HG03432 (cell line): ENCODE measurements at regions not wholly inside any gene's neighbourhood (a gene's known extent, or its start where the extent isn't known, plus 50 kb on each side); places are given as distances from the start of the nearest gene placed in this dataset.

ENCODE experiments used
- ATAC-seq: cut with Tn5 transposase; IDR thresholded peaks from one replicate; pipeline ENCODE4 v1.9.1; 2021; ENCODE audit warnings: mild to moderate bottlenecking, moderate library complexity; ENCODE audit not compliant: unreplicated experiment

DNA sequence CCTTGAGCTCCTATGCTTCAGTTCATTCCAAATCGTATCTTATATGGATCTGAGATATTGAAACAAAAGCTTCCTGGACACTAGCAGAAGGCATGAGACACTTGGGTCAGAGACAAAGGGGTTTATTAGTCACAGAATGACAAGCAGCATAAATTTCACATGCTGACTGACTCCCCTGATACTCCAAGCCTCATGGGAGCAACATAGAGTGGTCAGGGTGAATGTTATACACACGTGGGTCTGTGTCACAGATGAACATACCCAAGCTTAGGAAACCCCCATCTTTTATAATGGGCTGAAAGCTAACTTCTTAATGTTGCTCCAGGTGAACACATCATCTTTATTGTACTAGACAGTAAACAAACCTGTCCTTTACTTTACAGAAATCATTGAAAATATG lies 599.9 kb upstream of the RGS18 start:
- ATAC-seq: peak; percentile 54

DNA sequence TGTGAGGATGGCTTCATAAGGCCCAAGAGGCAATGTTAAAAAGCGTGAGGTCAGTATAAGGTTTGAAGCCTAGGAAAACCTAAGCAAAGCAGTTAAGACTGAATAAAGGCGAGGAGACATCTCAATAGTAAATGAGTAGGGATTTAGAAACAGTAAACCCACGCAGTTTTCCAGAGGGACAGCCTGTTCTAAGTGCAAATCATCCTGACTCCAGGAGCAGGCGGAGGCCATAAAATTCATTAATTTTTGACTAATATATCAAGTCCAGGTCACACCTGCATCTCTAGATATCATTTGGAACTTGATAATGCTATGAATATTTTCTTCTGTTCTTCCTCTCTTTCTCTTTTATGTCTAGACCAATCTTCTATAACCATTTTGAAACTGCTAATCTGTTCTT lies 597.0 kb upstream of the RGS18 start:
- ATAC-seq: no peak

DNA sequence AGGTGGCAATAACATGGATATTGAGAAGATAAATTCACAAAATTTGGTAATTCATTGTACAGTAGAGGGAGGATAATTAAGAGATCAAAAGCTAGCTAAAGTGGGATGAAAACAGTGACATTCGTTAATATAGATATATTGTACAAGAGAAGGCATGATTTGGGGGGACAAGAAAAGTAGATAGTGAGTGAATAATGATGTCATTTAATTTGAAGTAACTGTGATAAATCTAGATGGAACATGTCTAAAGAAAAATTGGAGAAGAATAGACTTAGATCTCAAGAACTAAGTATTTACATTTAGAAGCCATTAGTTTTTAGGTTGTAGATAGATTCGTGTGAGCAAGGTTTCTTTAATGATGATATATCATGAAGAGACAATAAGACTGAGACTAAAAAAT lies 594.0 kb upstream of the RGS18 start:
- no peak for ATAC-seq

DNA sequence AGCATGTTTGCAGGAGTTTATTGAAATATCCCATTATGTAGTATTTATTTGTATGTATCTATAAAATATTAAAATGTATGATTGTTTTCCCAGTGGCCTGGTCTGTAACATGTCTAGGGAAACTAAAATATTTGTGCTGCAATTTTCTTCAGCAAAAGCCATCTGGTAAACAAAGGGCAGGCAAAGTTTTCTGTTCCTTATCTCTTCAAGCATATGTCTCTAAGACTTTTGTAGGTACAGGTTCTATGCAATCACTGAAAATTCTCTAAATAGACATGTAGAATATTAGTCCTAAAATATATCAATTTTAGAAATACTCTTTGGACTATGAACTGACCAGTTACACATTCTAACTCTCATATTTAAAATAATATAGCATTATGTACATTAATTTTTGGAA lies 585.8 kb upstream of the RGS18 start:
- ATAC-seq: no peak

DNA sequence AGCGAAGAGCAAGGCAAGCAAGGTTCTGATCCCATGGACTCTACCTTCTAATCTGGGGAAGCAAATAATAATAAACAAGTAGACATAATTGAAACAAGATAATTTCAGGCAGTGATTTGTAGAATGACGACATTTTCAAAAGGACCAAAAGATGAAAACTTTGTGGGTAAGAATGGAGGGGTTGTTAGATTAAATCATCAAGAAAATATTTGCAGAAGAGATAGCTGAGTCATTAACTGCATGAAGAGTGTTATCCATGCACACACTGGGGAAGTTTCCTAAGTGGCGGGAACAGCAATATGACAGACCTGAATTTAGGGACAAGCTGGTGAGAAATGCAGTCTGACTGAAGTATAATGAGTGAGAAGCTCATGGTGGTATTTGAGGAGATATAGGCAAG lies 583.1 kb upstream of the RGS18 start:
- ATAC-seq: no peak

DNA sequence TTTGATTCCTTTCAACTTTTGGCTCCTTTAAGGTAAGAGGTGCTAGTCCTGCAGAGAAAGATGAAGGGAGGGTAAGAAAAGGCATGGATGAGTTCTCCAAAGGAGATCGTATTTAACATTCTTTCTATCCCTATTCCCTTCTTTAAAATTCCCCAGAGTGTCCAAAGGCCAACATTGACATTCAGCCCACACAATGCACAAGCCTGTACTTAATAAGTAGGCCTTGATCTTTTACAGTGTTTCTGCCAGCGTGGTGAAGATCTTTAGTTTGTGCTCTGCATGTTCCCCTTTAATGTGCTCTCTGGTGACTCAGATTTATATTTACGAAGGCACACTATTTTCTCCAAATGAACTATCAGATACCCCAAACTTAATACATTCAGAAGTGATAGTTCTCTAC lies 582.5 kb upstream of the RGS18 start:
- no peak for ATAC-seq

DNA sequence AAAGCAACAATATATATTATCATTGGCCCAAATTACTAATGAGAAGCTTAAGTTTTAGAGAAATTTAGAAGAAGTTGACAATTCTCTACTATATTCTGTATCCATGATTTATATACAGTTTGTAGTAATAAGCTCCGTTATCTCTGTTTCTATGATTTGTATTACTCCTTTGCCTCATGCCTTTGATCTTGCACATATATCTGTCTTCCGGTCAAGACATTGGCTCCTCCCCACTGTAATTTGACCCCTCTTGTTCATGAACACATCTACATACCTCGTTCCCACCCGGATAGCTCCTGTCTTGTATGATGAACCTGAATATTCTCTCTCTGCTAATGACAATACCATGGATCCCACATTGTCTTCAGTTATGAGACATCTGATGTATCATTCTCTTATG lies 581.0 kb upstream of the RGS18 start:
- no peak for ATAC-seq

DNA sequence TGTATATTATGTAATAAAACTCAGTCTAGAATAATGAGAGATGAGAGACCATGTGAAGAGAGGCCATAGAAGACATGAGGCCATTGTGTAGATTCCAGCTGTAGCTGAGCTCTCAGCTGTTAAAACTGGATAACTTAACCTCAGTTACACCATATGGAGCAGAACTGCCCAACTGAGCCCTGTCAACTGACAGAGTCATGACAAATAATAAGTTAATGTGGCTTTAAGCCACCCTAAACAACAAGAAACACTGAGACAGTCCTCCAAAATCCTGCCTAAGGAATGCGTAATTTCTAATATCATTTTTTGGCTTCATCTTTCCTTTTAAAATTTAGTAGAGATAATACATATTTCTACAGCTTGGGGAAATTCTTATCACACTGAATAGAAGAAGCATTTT lies 580.0 kb upstream of the RGS18 start:
- no peak for ATAC-seq

DNA sequence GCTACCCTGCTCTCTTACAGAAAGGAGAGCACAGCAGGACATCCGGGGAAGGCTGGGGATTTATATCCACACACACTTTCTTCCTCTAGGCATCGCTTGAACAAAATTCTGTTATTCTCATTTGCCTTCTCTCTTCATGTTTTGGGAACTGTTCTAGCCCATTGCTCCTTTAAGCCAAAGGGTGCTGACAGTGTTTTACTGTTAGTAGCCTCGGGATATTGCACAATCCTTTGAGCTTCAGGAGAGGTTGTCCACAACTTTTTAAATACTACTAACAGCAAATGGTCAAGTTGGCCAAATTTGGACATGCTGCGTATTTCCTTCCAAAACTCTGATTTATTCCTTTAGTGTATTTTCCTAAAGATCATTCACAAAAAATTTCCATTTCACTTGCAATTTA lies 579.2 kb upstream of the RGS18 start:
- ATAC-seq: no peak

DNA sequence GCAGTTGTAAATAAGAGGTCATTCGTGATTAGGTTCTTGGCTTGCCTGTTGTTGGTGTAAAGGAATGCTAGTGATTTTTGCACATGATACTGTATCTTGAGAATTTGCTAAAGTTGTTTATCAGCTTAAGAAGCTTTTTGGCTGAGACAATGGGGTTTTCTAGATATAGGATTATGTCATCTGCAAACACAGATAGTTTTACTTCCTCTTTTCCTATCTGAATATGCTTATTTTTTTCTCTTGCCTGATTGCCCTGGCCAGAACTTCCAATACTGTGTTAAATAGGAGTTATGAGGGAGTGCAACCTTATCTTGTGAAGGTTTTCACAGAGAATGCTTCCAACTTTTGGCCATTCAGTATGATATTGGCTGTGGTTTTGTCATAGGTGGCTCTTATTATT lies 576.1 kb upstream of the RGS18 start:
- peak; percentile 90 for ATAC-seq

DNA sequence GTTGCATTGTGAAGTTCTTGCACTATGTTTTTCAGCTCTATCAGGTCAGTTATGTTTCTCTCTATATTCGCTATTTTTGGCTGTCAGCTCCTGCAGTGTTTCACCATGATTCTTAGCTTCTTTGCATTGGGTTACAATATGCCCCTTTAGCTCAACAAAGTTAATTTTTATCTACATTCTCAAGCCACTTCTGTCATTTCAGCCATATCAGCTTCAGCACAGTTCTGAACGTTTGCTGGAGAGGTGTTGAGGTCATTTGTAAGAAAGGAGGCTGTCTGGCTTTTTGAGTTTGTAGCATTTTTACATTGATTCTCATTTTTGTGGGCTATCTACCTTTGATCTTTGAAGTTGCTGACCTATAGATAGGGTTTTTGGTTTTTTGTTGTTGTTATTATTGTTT lies 573.2 kb upstream of the RGS18 start:
- ATAC-seq: no peak

DNA sequence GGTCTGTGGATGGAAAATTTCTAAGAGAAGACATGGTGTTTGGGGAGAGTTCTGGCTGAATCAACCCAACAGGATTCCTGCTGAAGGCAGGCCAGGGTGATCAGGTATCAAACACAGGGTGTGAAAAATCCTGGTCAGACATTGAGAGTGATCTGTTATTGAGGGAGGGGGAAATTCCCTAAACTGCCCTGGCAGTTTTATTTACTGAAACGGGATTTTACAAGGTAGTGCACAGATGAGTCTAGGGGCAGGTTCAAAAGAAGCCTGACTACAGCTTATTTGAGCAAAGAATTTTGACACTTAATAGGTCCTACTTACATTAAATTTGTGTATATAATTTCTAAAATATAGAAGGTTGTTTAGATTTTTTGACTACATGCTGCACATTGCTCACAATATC lies 569.4 kb upstream of the RGS18 start:
- no peak for ATAC-seq

DNA sequence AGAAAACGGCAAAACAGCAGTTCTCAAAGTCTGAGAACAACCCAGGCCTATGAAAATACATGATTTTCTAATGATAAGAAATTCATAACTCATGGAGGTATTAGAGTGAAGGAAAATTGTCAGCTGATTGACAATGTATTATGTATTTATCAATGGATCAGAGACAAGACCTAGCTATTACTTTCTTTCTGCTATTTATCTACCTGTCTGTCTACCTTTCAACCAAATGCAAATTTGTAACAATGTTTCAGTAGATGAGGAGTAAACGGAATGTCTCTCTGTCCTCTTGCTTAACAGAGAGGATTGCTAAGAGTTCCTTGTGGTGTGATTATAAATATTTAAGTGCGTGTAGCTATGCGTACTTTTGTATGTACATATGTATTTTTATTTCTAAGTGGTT lies 568.7 kb upstream of the RGS18 start:
- ATAC-seq: no peak

DNA sequence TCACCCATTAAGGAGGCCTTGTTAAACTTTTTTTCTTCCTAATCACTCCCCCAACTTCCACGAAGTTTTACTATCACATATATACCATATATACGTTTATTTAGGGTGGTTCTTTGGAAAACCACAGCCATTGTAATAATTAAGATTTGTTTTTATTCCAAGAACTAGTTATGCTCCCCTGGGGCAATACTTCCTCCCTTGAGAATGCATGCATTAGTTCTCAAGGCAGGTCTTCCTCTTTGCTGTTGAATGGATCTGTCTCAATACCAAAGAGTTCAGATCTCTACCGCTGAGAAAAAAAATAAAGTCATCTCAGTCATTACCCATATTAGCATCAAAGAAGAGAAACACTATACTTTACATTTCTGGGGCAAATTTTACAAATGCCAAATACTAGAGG lies 567.7 kb upstream of the RGS18 start:
- no peak for ATAC-seq

DNA sequence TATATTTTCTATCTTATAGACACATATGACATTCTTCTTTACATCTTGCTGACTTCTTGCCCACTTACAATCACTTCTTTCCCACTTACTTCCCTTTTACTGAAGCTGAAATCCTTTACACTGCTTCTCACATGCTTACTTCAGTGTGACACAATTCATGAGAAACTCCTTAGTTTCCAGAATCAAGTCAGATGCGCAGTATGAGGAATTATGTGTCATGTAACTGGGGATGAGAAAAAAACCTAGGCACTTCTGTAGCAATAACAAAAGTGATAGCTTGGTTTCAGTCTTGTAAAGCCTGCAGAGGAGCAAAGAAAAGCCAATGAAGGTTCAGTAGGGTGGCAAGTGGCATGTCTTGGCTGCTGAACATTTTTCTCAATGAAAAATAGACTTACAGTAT lies 566.2 kb upstream of the RGS18 start:
- ATAC-seq: peak; percentile 56

DNA sequence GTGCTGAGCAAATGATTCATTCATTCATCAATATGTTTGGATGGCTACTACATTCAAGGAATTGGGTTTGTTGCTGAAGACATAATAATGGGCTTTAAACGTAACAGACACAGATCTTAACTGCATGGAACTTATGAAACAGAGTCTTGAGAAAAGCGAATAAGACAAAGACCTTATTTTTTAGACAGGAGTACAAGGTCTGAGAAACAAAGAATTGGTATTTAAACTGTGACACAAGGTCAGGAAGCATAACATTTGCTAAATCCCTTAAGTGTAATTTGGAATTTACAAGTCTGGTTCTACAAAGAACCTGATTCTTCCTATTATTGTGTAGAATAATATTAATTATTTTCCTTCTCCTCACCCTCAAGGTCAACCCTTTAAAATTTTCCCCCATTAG lies 565.4 kb upstream of the RGS18 start:
- no peak for ATAC-seq

DNA sequence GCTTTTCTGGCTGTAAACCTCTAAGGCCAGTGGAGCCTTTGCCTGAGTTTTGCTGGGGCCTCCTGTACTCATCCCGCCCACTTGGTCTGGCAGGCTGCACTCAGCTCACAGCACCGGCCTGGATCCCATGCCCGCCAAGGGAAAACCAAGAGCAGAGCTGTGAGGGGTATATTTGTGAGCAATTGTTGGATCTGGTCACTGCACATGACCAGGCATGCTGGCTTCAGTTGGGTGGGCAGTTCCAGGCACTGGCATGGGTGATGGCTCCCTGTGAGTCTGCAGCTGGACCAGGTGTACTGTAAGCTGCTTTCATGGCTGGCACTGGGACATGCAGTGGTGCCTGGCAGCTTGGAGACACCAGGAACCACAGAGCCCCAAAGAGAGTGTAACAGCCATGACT lies 563.1 kb upstream of the RGS18 start:
- ATAC-seq: no peak

DNA sequence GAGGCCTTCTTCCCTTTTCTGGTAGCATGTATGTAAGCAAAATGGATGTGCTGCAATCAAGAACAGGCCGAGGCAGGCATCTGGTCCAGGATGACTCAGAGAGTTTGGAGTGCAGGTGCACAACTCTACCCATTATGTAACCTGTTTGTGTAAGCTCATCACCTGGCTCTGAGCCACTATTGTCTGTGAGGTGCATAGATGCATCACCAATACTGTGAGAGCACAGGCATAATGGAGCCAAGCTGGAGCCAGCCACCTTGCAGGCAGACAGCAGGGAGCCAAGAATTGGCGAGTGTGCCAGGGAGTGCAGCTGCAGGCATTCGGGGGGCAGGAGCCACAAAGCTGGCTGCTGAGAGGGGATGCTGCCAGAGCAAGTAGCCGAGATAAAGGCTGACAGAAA lies 549.9 kb upstream of the RGS18 start:
- no peak for ATAC-seq

DNA sequence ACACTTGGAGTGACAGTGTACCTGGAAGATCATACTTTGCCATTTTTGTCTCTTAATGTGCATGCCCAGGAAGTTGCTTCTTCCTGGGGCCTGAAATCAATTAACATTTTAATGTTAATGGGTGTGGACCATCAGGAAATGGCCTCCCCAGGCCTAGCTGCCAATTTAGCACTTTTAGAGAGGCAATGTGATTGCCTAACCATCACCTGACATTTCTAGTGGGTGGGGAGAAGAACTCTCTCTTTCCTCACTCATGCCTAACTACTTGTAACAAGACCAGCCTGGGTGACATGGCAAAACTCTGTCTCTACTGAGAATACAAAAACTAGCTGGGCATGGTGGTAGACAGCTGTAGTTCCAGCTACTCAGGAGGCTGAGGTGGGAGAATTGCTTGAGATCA lies 549.0 kb upstream of the RGS18 start:
- no peak for ATAC-seq

DNA sequence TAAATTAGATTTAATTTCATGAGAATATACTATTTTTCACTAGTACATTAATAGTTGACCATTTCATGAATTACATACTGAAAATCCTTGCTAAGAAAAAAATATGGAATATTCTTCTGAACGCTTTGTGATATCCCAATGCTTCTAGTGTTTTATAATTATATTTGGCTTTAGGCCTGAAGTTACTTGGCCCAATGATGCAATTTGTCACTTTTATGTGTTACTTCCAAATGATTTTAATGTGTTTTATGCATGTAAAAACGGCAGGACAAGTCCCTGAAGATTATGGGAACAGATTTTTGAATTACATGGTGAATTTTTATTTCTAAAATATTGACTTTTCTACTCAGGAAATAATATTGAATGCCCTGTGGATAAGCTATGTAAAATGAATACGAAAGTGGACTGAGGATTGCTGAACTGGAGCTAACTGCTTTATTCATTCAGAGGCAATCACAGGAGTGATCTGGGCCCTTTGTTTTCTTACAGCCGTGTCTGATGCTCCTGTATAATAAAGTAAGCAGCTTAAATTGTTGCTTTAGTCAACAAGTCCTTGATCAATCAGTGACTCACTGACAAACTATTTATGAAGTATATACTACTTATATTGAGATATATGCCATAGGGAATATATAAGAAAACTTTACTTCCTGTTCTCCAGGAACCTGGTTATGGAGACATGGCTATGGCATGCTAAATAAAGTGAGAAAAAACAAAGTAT lies 543.0 kb upstream of the RGS18 start:
- ATAC-seq: no peak

DNA sequence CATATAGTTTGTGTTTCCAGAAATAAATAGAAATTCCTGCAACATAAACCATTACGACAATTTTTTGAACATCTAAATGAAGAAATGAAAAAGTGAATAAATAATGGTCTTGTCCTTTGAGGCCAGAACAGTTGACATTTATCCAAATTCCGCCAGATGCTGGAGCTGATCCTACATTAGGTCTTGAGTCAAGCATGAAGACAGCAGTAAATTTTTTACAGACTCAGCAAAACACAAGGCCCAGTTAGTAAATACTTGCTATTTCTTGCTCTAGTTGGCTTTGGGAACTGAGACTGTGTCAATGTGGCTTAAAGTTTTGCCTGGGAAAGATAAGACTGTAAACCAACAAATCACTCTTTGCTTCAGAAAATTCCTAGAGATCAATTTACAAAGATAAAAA lies 540.1 kb upstream of the RGS18 start:
- no peak for ATAC-seq

DNA sequence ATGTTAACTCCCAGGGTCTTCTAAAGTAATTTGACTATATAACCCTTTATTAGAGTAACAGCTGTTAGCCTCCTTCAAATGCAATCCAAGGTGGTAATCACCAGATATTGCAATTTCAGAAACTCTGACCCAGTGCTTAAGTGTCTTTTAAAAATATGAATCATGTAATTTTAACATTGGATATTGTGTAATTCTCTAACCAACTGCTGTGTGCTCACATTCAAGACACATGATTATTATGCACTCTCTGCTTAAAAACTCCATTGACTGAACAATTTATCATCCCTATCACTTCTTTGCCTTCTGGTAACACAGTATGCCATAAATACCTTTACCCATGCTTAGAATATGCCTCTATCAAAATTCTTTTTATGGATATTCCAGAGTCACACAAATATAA lies 537.4 kb upstream of the RGS18 start:
- no peak for ATAC-seq

DNA sequence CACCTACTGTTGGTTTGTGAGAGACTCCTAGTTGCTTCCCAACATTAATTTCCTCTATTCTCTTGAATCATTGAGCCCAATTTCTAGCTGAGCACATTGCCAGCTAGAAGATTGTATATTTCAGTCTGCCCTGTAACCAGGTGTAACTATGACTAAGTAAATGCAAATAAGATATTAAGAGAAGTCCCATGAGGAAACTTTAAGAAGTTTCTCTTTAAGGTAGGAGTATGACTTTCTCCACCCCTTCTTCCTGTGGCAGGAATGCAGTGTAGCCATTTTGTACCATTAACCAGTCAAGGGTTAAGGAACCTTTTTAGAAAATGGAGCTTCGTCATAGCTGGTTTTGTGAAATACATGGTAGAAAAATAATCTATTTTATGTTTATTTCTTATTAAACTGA lies 534.2 kb upstream of the RGS18 start:
- no peak for ATAC-seq

DNA sequence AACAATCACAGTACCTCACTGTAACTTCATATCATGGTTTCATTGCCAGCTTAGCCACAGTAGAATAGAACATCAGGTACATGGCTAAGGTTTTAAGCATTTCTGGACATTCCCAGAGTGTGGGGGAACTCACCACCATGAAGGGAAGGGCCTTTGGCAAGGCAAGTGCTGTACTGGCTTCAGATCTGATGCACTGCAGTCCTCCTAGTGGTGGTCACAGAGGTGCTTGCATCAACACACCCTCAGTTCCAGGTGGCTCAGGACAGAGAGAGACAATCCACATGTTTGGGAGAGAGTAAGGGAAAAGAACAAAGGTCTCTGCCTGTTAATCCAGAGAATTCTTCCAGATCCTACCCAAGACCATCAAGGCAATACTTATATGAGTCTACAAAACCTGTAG lies 528.4 kb upstream of the RGS18 start:
- ATAC-seq: no peak
